ENCODE measurements at regions not wholly inside any gene's neighbourhood (a gene's known extent, or its start where the extent isn't known, plus 50 kb on each side); places are given as distances from the start of the nearest gene placed in this dataset.

GRCh38 chr2:78602862-78603261 lies 422.6 kb upstream of the REG3G start:
- TF ChIP-seq CTCF (conservative IDR thresholded peaks at IDR 0.05) = no peak

GRCh38 chr2:78606895-78607294 lies 418.6 kb upstream of the REG3G start:
- H3K27ac ChIP-seq = no peak overlapping the region
- no peak for TF ChIP-seq ZFX (IDR thresholded peaks at IDR 0.05)
- no peak for TF ChIP-seq CTCF (conservative IDR thresholded peaks at IDR 0.05)

More at GRCh38 chr2:78602862-78603261, 422.6 kb upstream of the REG3G start:
- no peak overlapping the region for H3K27ac ChIP-seq

- TF ChIP-seq ZFX (IDR thresholded peaks at IDR 0.05) (no peak), CTCF (conservative IDR thresholded peaks at IDR 0.05) (no peak)
Measured at GRCh38 chr2:78614726-78615125, 410.8 kb upstream of the REG3G start.

GRCh38 chr2:78615956-78616355 lies 409.5 kb upstream of the REG3G start:
- TF ChIP-seq CTCF (conservative IDR thresholded peaks at IDR 0.05) (no peak), ZFX (IDR thresholded peaks at IDR 0.05) (no peak)
- H3K27ac ChIP-seq = no peak overlapping the region

More at GRCh38 chr2:78614726-78615125, 410.8 kb upstream of the REG3G start:
- H3K27ac ChIP-seq = no peak overlapping the region

GRCh38 chr2:78634425-78634824 lies 391.1 kb upstream of the REG3G start:
- no peak for TF ChIP-seq CTCF (conservative IDR thresholded peaks at IDR 0.05)
- no peak for TF ChIP-seq ZFX (IDR thresholded peaks at IDR 0.05)
- H3K27ac ChIP-seq = no peak overlapping the region

GRCh38 chr2:78644854-78645253 lies 380.6 kb upstream of the REG3G start:
- no peak for TF ChIP-seq ZFX (IDR thresholded peaks at IDR 0.05)
- no peak overlapping the region for H3K27ac ChIP-seq

- no peak for TF ChIP-seq ZFX (IDR thresholded peaks at IDR 0.05)
- TF ChIP-seq CTCF (conservative IDR thresholded peaks at IDR 0.05) = no peak
- no peak overlapping the region for H3K27ac ChIP-seq
Measured at GRCh38 chr2:78646533-78647364, 378.8 kb upstream of the REG3G start.

- H3K27ac ChIP-seq = no peak overlapping the region
- TF ChIP-seq CTCF (conservative IDR thresholded peaks at IDR 0.05) (no peak), ZFX (IDR thresholded peaks at IDR 0.05) (no peak)
Measured at GRCh38 chr2:78648558-78648957, 376.9 kb upstream of the REG3G start.
